ENCODE measurements at regions not wholly inside any gene's neighbourhood (a gene's known extent, or its start where the extent isn't known, plus 50 kb on each side); places are given as distances from the start of the nearest gene placed in this dataset.

DNA sequence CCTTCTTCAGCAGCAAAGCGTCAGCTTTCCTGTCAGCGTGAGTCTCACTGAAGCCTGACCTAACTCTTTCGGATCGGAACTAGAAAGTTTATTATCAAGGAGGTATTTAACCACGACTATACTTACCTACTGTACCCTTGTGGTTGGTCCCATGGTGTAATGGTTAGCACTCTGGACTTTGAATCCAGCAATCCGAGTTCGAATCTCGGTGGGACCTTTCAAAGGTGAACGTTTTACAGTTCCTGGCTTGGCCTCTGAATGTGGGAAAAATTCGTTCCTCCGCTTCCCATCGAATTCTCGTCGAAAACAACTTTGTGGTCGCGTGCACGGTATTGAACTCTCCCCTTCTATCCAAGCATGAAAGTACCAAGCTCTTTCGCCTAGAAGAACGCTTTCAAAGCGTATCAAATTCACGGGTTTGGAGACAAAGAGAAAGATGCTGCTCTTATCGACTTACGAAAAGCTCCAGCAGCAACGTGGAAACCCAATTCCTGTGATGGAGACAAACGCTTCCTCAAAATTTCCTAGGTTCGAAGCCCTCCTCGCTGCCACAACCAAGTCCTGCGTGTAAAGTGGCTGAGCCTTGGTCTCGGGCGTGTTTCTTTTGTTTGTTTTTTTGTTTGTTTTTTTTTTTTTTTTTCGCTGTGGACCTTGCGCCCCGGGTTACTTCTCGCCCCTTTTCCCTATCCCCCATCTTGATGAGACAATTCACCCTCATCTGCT, 63.7 kb downstream of the GPX5 start:
- H3K4me3 Mint-ChIP-seq: peak overlapping the region; percentile 94
- no peaks in the 10 kb centered on the region for H3K36me3 Mint-ChIP-seq (ENCODE audit: low read depth)
- DNase-seq: peak; percentile 70
- no peaks in the 10 kb centered on the region for H3K9me3 Mint-ChIP-seq
- peaks cover 60% of the 10 kb centered on the region for H3K4me1 Mint-ChIP-seq
- H3K27me3 Mint-ChIP-seq (ENCODE audit: low read depth, poor library complexity): peaks cover 27% of the 10 kb centered on the region
- peak overlapping the region; percentile 5 for H3K27ac Mint-ChIP-seq
- TF ChIP-seq, protein P1, sequence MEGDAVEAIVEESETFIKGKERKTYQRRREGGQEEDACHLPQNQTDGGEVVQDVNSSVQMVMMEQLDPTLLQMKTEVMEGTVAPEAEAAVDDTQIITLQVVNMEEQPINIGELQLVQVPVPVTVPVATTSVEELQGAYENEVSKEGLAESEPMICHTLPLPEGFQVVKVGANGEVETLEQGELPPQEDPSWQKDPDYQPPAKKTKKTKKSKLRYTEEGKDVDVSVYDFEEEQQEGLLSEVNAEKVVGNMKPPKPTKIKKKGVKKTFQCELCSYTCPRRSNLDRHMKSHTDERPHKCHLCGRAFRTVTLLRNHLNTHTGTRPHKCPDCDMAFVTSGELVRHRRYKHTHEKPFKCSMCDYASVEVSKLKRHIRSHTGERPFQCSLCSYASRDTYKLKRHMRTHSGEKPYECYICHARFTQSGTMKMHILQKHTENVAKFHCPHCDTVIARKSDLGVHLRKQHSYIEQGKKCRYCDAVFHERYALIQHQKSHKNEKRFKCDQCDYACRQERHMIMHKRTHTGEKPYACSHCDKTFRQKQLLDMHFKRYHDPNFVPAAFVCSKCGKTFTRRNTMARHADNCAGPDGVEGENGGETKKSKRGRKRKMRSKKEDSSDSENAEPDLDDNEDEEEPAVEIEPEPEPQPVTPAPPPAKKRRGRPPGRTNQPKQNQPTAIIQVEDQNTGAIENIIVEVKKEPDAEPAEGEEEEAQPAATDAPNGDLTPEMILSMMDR (IDR thresholded peaks at IDR 0.05): no peak

GRCh38 chr6:28589957-28590349, 64.3 kb downstream of the GPX5 start:
- peak; percentile 23 for DNase-seq
- H3K27ac Mint-ChIP-seq: peak overlapping the region; percentile 5
- peaks cover 33% of the 10 kb centered on the region for H3K27me3 Mint-ChIP-seq (ENCODE audit: low read depth, poor library complexity)
- no peaks in the 10 kb centered on the region for H3K36me3 Mint-ChIP-seq (ENCODE audit: low read depth)
- TF ChIP-seq, protein P1 (IDR thresholded peaks at IDR 0.05): no peak
- peak overlapping the region; percentile 94 for H3K4me3 Mint-ChIP-seq
- peaks cover 54% of the 10 kb centered on the region for H3K4me1 Mint-ChIP-seq
- H3K9me3 Mint-ChIP-seq: no peaks in the 10 kb centered on the region

- H3K4me3 Mint-ChIP-seq: peak overlapping the region; percentile 80
- no peaks in the 10 kb centered on the region for H3K36me3 Mint-ChIP-seq (ENCODE audit: low read depth)
- H3K27ac Mint-ChIP-seq: no peak overlapping the region
- peaks cover 10% of the 10 kb centered on the region for H3K9me3 Mint-ChIP-seq
- H3K27me3 Mint-ChIP-seq (ENCODE audit: low read depth, poor library complexity): peaks cover 45% of the 10 kb centered on the region
- peak; percentile 49 for DNase-seq
- TF ChIP-seq, protein P1 (IDR thresholded peaks at IDR 0.05): no peak
- peaks cover 9% of the 10 kb centered on the region for H3K4me1 Mint-ChIP-seq
These were observed 71.6 kb downstream of the GPX5 start for GRCh38 chr6:28597217-28597835.

DNA sequence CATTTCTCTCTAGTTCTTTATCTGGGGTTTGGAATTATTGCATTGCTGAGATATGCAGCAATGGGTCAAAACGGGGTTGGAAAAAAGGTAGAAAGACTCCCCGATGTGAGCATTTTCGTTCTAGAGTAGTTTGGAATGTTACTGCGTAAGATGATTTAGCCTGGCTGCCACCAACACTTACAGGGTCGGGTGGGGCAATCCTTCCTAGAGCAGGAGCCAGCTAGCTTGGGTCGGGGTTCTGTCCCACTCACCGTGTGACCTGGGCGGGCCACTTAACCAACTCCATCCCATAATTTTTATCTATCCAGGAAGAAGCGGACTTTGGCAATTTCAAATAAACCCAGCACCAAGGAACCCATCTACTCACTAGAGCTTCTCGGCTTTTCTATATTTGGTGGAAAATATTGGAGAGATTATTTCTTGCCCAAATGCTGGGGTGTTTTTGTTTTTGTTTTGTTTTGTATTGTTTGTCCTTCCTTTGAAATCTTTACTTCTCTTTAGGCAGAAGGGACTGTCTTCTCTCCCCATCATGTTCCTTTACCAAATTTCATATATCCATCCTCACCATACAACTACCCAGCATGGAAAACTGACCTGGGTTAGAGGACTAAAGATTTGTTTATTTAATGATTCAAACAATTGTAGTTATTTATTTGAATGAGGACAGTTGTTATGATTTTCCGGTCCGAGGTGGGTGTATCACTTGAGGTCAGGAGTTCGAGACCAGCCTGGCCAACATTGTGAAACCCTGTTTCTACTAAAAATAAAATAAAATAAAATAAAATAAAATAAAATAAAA, 72.4 kb downstream of the GPX5 start:
- H3K27ac Mint-ChIP-seq: no peak overlapping the region
- peaks cover 9% of the 10 kb centered on the region for H3K4me1 Mint-ChIP-seq
- H3K27me3 Mint-ChIP-seq (ENCODE audit: low read depth, poor library complexity): peaks cover 37% of the 10 kb centered on the region
- H3K36me3 Mint-ChIP-seq (ENCODE audit: low read depth): no peaks in the 10 kb centered on the region
- peak overlapping the region; percentile 80 for H3K4me3 Mint-ChIP-seq
- TF ChIP-seq, protein P1 (IDR thresholded peaks at IDR 0.05): no peak
- DNase-seq: no peak
- peaks cover 10% of the 10 kb centered on the region for H3K9me3 Mint-ChIP-seq

DNA sequence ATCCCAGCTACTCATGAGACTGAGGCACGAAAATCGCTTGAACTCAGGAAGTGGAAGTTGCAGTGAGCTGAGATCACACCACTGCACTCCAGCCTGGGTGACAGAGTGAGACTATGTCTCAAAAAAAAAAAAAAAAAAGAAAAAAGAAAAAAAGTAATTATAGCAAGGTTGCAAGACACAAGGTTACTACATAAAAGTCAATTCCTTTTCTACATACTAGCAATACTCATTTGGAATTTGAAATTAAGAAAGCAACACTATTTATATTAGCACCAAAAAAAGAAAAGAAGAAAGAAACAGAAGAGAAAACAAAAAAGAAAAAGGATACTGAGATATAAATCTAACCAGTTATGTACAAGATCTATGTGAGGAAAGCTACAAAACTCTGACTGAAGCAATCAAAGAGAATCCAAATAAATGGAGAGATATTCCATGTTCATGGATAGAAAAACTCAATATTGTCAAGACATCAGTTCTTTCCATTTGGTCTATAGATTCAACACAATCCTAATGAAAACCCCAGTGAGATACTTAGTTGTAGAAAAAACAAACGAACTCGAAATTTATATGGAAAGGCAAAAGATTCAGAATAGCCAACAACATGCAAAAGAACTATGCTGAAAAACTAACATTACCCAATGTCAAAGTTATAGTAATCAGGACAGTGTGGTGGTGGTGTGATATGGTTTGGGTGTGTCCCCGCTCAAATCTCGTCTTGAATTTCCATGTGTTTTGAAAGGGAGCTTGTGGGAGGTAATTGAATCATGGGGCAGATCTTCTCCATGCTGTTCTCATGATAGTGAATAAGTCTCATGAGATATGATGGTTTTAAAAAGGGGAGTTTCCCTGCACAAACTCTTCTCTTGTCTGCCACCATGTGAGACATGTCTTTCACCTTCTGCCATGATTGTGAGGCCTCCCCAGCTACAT, 73.3 kb downstream of the GPX5 start:
- Mint-ChIP-seq H3K4me1 (peaks cover 9% of the 10 kb centered on the region), H3K27ac (no peak overlapping the region), H3K4me3 (no peak overlapping the region), H3K27me3 (ENCODE audit: low read depth, poor library complexity) (peaks cover 34% of the 10 kb centered on the region), H3K36me3 (ENCODE audit: low read depth) (no peaks in the 10 kb centered on the region), H3K9me3 (peaks cover 10% of the 10 kb centered on the region)
- no peak for DNase-seq
- TF ChIP-seq, protein P1 (IDR thresholded peaks at IDR 0.05): no peak

Data from nephron progenitor cell (in vitro differentiated cells).